H9 (cell line): ENCODE measurements at regions not wholly inside any gene's neighbourhood (a gene's known extent, or its start where the extent isn't known, plus 50 kb on each side); places are given as distances from the start of the nearest gene placed in this dataset.

Experiments
- DNase-seq: peaks from one replicate; pipeline ENCODE4 v3.0.0-alpha.2; 2017
- H2AFZ ChIP-seq: one replicate; pipeline ENCODE4 v1.6.1; 2013; ENCODE audit warnings: mild to moderate bottlenecking, low read length, control low read depth, moderate library complexity
- H2AK5ac ChIP-seq: 2 replicates; pipeline ENCODE4 v1.6.1; 2013; ENCODE audit warnings: low read length, control low read depth, mixed read lengths; ENCODE audit not compliant: insufficient read length
- H2BK120ac ChIP-seq: one replicate; pipeline ENCODE4 v1.6.1; 2013; ENCODE audit warnings: low read depth, mild to moderate bottlenecking, low read length, control low read depth, inconsistent platforms; ENCODE audit not compliant: poor library complexity, severe bottlenecking
- H2BK12ac ChIP-seq: 2 replicates; pipeline ENCODE4 v1.6.1; 2013; ENCODE audit warnings: low read length, control low read depth, mixed read lengths, low read depth; ENCODE audit not compliant: insufficient read length
- H2BK15ac ChIP-seq: 2 replicates; pipeline ENCODE4 v1.6.1; 2013; ENCODE audit warnings: low read depth, low read length, control low read depth
- H2BK20ac ChIP-seq: one replicate; pipeline ENCODE4 v1.6.1; 2013; ENCODE audit warnings: low read depth, mild to moderate bottlenecking, low read length, control low read depth, inconsistent platforms; ENCODE audit not compliant: poor library complexity, severe bottlenecking
- H2BK5ac ChIP-seq: 2 replicates; pipeline ENCODE4 v1.6.1; 2013; ENCODE audit warnings: low read length, control low read depth, mixed read lengths; ENCODE audit not compliant: insufficient read length
- H3K14ac ChIP-seq: 2 replicates; pipeline ENCODE4 v1.6.1; 2013; ENCODE audit warnings: low read length, control low read depth; ENCODE audit not compliant: insufficient read depth
- H3K18ac ChIP-seq: 2 replicates; pipeline ENCODE4 v1.6.1; 2013; ENCODE audit warnings: low read depth, mild to moderate bottlenecking, mixed read lengths, low read length, control low read depth; ENCODE audit not compliant: insufficient read length
- H3K23ac ChIP-seq: 2 replicates; pipeline ENCODE4 v1.6.1; 2013; ENCODE audit warnings: low read length, control low read depth, mixed read lengths, low read depth; ENCODE audit not compliant: insufficient read length
- H3K23me2 ChIP-seq: 2 replicates; pipeline ENCODE4 v1.6.1; 2013; ENCODE audit warnings: low read depth, mild to moderate bottlenecking, mixed read lengths, low read length, control low read depth; ENCODE audit not compliant: insufficient read length, poor library complexity, severe bottlenecking
- H3K27ac ChIP-seq: 2 replicates; pipeline ENCODE4 v1.5.1; 2013; ENCODE audit warnings: low read length, control low read depth, mixed read lengths, low read depth; ENCODE audit not compliant: insufficient read length
- H3K27me3 ChIP-seq: 2 replicates; pipeline ENCODE4 v1.6.1; 2013; ENCODE audit warnings: low read length, control low read depth, inconsistent platforms; ENCODE audit not compliant: insufficient read depth
- H3K4ac ChIP-seq: 2 replicates; pipeline ENCODE4 v1.6.1; 2013; ENCODE audit warnings: low read depth, mild to moderate bottlenecking, control low read depth, inconsistent platforms, low read length, moderate library complexity
- H3K4me1 ChIP-seq: 2 replicates; pipeline ENCODE4 v1.6.1; 2013; ENCODE audit warnings: low read length, control low read depth, inconsistent platforms; ENCODE audit not compliant: insufficient read depth
- H3K4me2 ChIP-seq: 2 replicates; pipeline ENCODE4 v1.6.1; 2013; ENCODE audit warnings: low read length, control low read depth, mixed read lengths; ENCODE audit not compliant: insufficient read length, insufficient read depth
- H3K56ac ChIP-seq: 2 replicates; pipeline ENCODE4 v1.6.1; 2013; ENCODE audit warnings: low read depth, mild to moderate bottlenecking, mixed read lengths, low read length, control low read depth; ENCODE audit not compliant: insufficient read length
- H3K79me1 ChIP-seq: 2 replicates; pipeline ENCODE4 v1.6.1; 2013; ENCODE audit warnings: low read depth, mild to moderate bottlenecking, moderate library complexity, low read length, control low read depth, inconsistent platforms; ENCODE audit not compliant: insufficient read depth, poor library complexity, severe bottlenecking
- H3K79me2 ChIP-seq: 2 replicates; pipeline ENCODE4 v1.6.1; 2013; ENCODE audit warnings: low read length, control low read depth, inconsistent platforms; ENCODE audit not compliant: insufficient read depth
- H3K9ac ChIP-seq: 2 replicates; pipeline ENCODE4 v1.6.1; 2013; ENCODE audit warnings: low read length, control low read depth, mixed read lengths; ENCODE audit not compliant: insufficient read length; ENCODE audit errors: extremely low read depth
- H3K9me3 ChIP-seq: one replicate; pipeline ENCODE4 v1.6.1; 2013; ENCODE audit warnings: low read depth, low read length, inconsistent platforms; ENCODE audit not compliant: control insufficient read depth
- H3T11ph ChIP-seq: one replicate; pipeline ENCODE4 v1.6.1; 2013; ENCODE audit warnings: mild to moderate bottlenecking, low read length, control low read depth, inconsistent platforms
- H4K20me1 ChIP-seq: one replicate; pipeline ENCODE4 v1.6.1; 2013; ENCODE audit not compliant: control insufficient read depth, insufficient read length, insufficient read depth
- H4K5ac ChIP-seq: 2 replicates; pipeline ENCODE4 v1.6.1; 2013; ENCODE audit warnings: low read depth, mild to moderate bottlenecking, mixed read lengths, low read length, control low read depth; ENCODE audit not compliant: insufficient read length
- H4K8ac ChIP-seq: replicated peaks from 2 replicates; pipeline ENCODE4 v1.6.1; 2013; ENCODE audit warnings: low read length, control low read depth, mixed read lengths, low read depth; ENCODE audit not compliant: insufficient read length
- H4K91ac ChIP-seq: 2 replicates; pipeline ENCODE4 v1.6.1; 2013; ENCODE audit warnings: low read depth, mild to moderate bottlenecking, moderate library complexity, mixed read lengths, low read length, control low read depth; ENCODE audit not compliant: insufficient read length
- H3K27ac Mint-ChIP-seq, 3 experiments: 2 replicates in 2 of 3; 3 replicates in 1 of 3; pipeline ENCODE4 v1.8.0; 2020 to 2021; ENCODE audit warnings: mixed read lengths in 3 of 3, mild to moderate bottlenecking in 1 of 3, moderate library complexity in 1 of 3
- H3K27me3 Mint-ChIP-seq: 2 replicates; pipeline ENCODE4 v1.8.0; 2021; ENCODE audit warnings: low read depth, mild to moderate bottlenecking, moderate library complexity, mixed read lengths
- H3K36me3 Mint-ChIP-seq, 3 experiments: 2 replicates in 2 of 3; 3 replicates in 1 of 3; pipeline ENCODE4 v1.8.0; 2020 to 2021; ENCODE audit warnings: low read depth in 3 of 3, mixed read lengths in 3 of 3; ENCODE audit not compliant: insufficient read depth in 1 of 3
- H3K4me1 Mint-ChIP-seq, 2 experiments: 2 replicates each; pipeline ENCODE4 v1.8.0; 2020; ENCODE audit warnings: mixed read lengths in 2 of 2
- H3K4me3 Mint-ChIP-seq, 2 experiments: 2 replicates in 1 of 2; 3 replicates in 1 of 2; pipeline ENCODE4 v1.8.0; 2020 to 2021; ENCODE audit warnings: mild to moderate bottlenecking in 2 of 2, mixed read lengths in 2 of 2, moderate library complexity in 1 of 2
- H3K9me3 Mint-ChIP-seq, 2 experiments: 2 replicates in 1 of 2; 3 replicates in 1 of 2; pipeline ENCODE4 v1.8.0; 2020; ENCODE audit warnings: mild to moderate bottlenecking in 2 of 2, mixed read lengths in 2 of 2, moderate library complexity in 1 of 2
- WGBS: extraction: QIAGEN DNeasy Blood & Tissue Kit; methylation state at CpG from one replicate; pipeline ENCODE4 v1.1.7; 2013; ENCODE audit warnings: missing lambda C conversion rate, low lambda C conversion rate, mixed read lengths; ENCODE audit not compliant: insufficient read length; ENCODE audit errors: extremely low coverage; 5-methylcytosine and 5-hydroxymethylcytosine counted together
- TF ChIP-seq, protein P1 (sequence below): fragments of 200-600 bp; sonication (generic); conservative IDR thresholded peaks from 3 replicates; pipeline ENCODE4 v1.8.0; 2021; ENCODE audit warnings: antibody characterized with exemption, mild to moderate bottlenecking

DNA sequence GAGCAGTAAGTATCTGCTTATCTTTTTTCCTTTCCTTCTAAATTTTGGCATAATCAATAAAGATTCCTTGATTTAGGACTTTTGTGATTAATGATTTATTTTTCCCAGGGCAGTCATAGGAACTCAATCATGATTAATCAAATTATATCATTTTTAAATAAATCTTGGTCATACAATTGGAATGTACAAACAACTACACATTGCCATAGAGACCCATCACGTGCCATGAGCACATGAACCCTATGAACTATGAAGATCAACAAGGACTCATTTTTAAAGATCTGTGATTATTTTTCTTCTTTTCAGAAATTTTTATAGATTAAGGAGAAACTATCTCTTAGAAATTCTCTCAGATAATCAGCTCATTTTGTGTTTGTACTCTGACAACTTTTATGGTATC, 622.4 kb downstream of the BCKDHB start:
- H2AFZ ChIP-seq = no peak overlapping the region
- no peaks in the 10 kb centered on the region for H3K23me2 ChIP-seq
- no peak overlapping the region for H3K4me2 ChIP-seq
- no peaks in the 10 kb centered on the region for H3K4me1 ChIP-seq
- no peak overlapping the region for H3K14ac ChIP-seq
- H4K8ac ChIP-seq = no peak overlapping the region
- H3K4me1 Mint-ChIP-seq = no peaks in the 10 kb centered on the region
- no peak overlapping the region for H2BK120ac ChIP-seq
- no peaks in the 10 kb centered on the region for H3K9me3 ChIP-seq
- H2BK5ac ChIP-seq = no peak overlapping the region
- no peak for DNase-seq
- no peak overlapping the region for H3K18ac ChIP-seq
- H2AK5ac ChIP-seq = no peak overlapping the region
- H3T11ph ChIP-seq = no peak overlapping the region
- no peaks in the 10 kb centered on the region for H4K20me1 ChIP-seq
- no peak overlapping the region for H3K9ac ChIP-seq
- H2BK12ac ChIP-seq = no peak overlapping the region
- no peak overlapping the region for H2BK15ac ChIP-seq
- H3K4me3 Mint-ChIP-seq = no peak overlapping the region
- H3K9me3 Mint-ChIP-seq = no peaks in the 10 kb centered on the region; a peak in 1 of 5 replicates
- no peak overlapping the region for H3K4ac ChIP-seq
- no peaks in the 10 kb centered on the region for H3K79me2 ChIP-seq
- no peaks in the 10 kb centered on the region for H3K27me3 Mint-ChIP-seq
- H3K36me3 Mint-ChIP-seq = no peaks in the 10 kb centered on the region
- TF ChIP-seq, protein P1, sequence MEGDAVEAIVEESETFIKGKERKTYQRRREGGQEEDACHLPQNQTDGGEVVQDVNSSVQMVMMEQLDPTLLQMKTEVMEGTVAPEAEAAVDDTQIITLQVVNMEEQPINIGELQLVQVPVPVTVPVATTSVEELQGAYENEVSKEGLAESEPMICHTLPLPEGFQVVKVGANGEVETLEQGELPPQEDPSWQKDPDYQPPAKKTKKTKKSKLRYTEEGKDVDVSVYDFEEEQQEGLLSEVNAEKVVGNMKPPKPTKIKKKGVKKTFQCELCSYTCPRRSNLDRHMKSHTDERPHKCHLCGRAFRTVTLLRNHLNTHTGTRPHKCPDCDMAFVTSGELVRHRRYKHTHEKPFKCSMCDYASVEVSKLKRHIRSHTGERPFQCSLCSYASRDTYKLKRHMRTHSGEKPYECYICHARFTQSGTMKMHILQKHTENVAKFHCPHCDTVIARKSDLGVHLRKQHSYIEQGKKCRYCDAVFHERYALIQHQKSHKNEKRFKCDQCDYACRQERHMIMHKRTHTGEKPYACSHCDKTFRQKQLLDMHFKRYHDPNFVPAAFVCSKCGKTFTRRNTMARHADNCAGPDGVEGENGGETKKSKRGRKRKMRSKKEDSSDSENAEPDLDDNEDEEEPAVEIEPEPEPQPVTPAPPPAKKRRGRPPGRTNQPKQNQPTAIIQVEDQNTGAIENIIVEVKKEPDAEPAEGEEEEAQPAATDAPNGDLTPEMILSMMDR = no peak
- WGBS = no CpG with 5 or more reads among the region's 1 CpG
- no peak overlapping the region for H3K56ac ChIP-seq
- H2BK20ac ChIP-seq = no peak overlapping the region
- no peak overlapping the region for H4K5ac ChIP-seq
- H4K91ac ChIP-seq = no peak overlapping the region
- no peaks in the 10 kb centered on the region for H3K79me1 ChIP-seq
- H3K27me3 ChIP-seq = no peaks in the 10 kb centered on the region
- H3K27ac ChIP-seq = no peak overlapping the region
- no peak overlapping the region for H3K27ac Mint-ChIP-seq
- no peak overlapping the region for H3K23ac ChIP-seq
